Endothelial cell (in vitro differentiated cells): ENCODE measurements at regions not wholly inside any gene's neighbourhood (a gene's known extent, or its start where the extent isn't known, plus 50 kb on each side); places are given as distances from the start of the nearest gene placed in this dataset.

Source experiments
- DNase-seq: peaks from one replicate; pipeline ENCODE4 v3.0.0; 2021; ENCODE audit warnings: low spot score
- H3K27ac Mint-ChIP-seq: one replicate; pipeline ENCODE4 v1.8.0; 2021; ENCODE audit warnings: mixed read lengths, inconsistent platforms; ENCODE audit not compliant: unreplicated experiment
- H3K27me3 Mint-ChIP-seq: one replicate; pipeline ENCODE4 v1.8.0; 2021; ENCODE audit warnings: mild to moderate bottlenecking, moderate library complexity, mixed read lengths, inconsistent platforms; ENCODE audit not compliant: unreplicated experiment
- H3K36me3 Mint-ChIP-seq: one replicate; pipeline ENCODE4 v1.8.0; 2021; ENCODE audit warnings: mild to moderate bottlenecking, low read depth, mixed read lengths, inconsistent platforms; ENCODE audit not compliant: unreplicated experiment
- H3K4me1 Mint-ChIP-seq: one replicate; pipeline ENCODE4 v1.8.0; 2021; ENCODE audit warnings: mild to moderate bottlenecking, mixed read lengths, inconsistent platforms; ENCODE audit not compliant: unreplicated experiment
- H3K4me3 Mint-ChIP-seq: one replicate; pipeline ENCODE4 v1.8.0; 2021; ENCODE audit warnings: mild to moderate bottlenecking, mixed read lengths, inconsistent platforms; ENCODE audit not compliant: unreplicated experiment
- H3K9me3 Mint-ChIP-seq: one replicate; pipeline ENCODE4 v1.8.0; 2021; ENCODE audit warnings: mixed read lengths, inconsistent platforms; ENCODE audit not compliant: unreplicated experiment
- TF ChIP-seq, protein P1 (sequence below): fragments of 200-600 bp; sonication (generic); IDR thresholded peaks from one replicate; pipeline ENCODE4 v1.5.0; 2021; ENCODE audit warnings: antibody characterized with exemption; ENCODE audit not compliant: unreplicated experiment

DNA sequence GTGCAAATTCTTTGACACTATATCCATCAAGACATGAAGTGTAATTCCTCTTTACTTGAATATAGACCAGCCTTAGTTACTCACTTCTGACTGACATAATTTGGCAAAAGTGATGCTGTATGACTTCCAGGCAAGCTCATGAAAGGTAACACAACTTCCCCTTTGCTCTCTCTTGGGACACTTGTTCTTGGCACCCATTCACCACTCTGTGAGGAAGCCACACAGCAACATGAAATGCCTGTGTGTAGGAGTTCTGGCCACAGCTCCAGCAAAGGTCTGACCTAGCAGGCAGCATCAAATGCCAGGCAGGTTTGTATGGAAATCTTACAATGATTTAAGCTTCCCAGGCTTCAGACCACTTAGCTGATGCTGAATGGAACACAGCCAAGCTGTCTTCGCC is 280.3 kb downstream of the PDHA2 start:
- H3K36me3 Mint-ChIP-seq: no peaks in the 10 kb centered on the region
- H3K4me3 Mint-ChIP-seq: no peak overlapping the region
- no peaks in the 10 kb centered on the region for H3K4me1 Mint-ChIP-seq
- no peaks in the 10 kb centered on the region for H3K9me3 Mint-ChIP-seq
- no peaks in the 10 kb centered on the region for H3K27me3 Mint-ChIP-seq
- no peak overlapping the region for H3K27ac Mint-ChIP-seq
- TF ChIP-seq, protein P1, sequence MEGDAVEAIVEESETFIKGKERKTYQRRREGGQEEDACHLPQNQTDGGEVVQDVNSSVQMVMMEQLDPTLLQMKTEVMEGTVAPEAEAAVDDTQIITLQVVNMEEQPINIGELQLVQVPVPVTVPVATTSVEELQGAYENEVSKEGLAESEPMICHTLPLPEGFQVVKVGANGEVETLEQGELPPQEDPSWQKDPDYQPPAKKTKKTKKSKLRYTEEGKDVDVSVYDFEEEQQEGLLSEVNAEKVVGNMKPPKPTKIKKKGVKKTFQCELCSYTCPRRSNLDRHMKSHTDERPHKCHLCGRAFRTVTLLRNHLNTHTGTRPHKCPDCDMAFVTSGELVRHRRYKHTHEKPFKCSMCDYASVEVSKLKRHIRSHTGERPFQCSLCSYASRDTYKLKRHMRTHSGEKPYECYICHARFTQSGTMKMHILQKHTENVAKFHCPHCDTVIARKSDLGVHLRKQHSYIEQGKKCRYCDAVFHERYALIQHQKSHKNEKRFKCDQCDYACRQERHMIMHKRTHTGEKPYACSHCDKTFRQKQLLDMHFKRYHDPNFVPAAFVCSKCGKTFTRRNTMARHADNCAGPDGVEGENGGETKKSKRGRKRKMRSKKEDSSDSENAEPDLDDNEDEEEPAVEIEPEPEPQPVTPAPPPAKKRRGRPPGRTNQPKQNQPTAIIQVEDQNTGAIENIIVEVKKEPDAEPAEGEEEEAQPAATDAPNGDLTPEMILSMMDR: no peak
- DNase-seq: no peak

DNA sequence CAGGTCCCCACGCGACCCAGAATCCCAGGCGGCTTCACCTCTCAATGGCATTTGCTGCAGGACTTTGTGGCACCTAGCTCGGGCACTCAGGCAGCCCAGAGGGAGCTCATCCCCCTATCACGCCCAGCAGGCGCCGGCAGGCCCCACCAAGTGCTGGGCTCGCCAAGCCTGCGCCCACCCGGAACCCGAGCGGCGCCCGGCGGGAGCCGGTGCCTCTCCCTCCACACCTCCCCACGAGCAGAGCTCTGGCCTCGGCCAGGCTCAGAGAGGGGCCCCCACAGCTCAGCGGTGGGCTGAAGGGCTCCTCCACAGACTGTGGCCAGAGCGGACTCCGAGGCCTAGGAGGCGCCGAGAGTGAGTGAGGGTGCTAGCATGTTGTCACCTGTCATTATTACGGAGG is 286.3 kb downstream of the PDHA2 start:
- Mint-ChIP-seq H3K36me3 (no peaks in the 10 kb centered on the region), H3K4me1 (no peaks in the 10 kb centered on the region), H3K4me3 (no peak overlapping the region), H3K27me3 (no peaks in the 10 kb centered on the region), H3K27ac (no peak overlapping the region), H3K9me3 (no peaks in the 10 kb centered on the region)
- TF ChIP-seq, protein P1: no peak
- DNase-seq: no peak

DNA sequence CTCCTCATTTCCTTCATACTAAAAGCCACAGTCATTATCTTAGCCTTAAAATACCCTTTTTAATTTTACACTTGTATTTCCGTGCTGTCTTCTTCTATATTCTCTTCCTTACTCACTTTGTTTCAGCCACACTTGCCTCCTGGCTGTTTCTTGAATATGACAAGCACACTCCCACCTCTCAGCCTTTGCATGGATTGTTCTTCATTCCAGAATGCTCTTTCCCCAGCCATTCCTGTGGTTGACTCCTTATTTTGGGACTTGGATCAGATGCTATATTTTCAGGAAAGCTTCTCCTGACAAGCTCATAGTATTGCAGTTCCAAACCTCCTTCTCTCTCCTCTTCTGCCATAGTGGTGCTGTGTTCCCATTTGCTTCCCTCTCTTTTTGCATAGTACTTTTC is 291.3 kb downstream of the PDHA2 start:
- TF ChIP-seq, protein P1: no peak
- no peaks in the 10 kb centered on the region for H3K9me3 Mint-ChIP-seq
- no peak for DNase-seq
- no peak overlapping the region for H3K4me3 Mint-ChIP-seq
- H3K27ac Mint-ChIP-seq: no peak overlapping the region
- no peaks in the 10 kb centered on the region for H3K36me3 Mint-ChIP-seq
- no peaks in the 10 kb centered on the region for H3K27me3 Mint-ChIP-seq
- no peaks in the 10 kb centered on the region for H3K4me1 Mint-ChIP-seq

DNA sequence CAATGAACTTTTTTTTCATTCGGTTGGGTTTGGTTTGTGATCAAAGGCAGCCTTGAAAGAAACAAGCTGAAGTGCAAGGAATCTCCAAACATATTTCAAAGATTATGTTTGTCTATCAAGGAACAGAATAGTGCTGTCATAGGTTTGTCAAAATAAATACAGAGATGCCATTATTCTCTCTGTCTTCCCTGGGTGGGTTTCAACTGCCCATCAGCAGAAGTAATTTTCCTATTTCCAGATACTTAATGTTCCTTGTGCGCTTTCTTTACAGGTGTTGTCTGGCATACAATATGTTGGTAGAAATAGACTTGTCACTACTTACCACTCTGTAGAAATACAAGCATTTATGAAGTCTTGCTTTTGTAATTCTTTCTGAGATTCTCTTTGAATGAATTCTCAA is 294.9 kb downstream of the PDHA2 start:
- DNase-seq: no peak
- Mint-ChIP-seq H3K4me1 (no peaks in the 10 kb centered on the region), H3K36me3 (no peaks in the 10 kb centered on the region), H3K9me3 (no peaks in the 10 kb centered on the region), H3K27ac (no peak overlapping the region), H3K4me3 (no peak overlapping the region), H3K27me3 (no peaks in the 10 kb centered on the region)
- TF ChIP-seq, protein P1: no peak

DNA sequence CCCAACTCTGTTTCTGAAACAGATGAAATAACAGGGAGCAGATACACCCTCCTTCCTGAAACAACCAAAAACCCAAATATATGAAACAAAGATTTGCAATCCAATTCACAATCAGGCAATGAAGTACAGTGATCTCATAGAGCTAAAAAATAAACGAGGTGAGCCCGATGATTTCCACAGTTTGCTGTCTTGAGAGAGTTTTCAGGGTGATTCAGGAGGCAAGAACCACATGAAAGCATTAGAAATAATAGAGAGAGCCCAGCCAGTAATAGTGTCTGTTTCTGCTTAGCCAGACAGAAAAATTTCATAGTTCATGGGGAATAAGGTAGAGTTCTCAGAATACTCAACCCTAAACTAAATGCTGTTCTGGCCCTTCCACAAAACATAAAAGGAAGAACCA is 296.2 kb downstream of the PDHA2 start:
- no peaks in the 10 kb centered on the region for H3K9me3 Mint-ChIP-seq
- no peak for DNase-seq
- no peak overlapping the region for H3K4me3 Mint-ChIP-seq
- H3K27ac Mint-ChIP-seq: no peak overlapping the region
- H3K4me1 Mint-ChIP-seq: no peaks in the 10 kb centered on the region
- TF ChIP-seq, protein P1: no peak
- no peaks in the 10 kb centered on the region for H3K27me3 Mint-ChIP-seq
- no peaks in the 10 kb centered on the region for H3K36me3 Mint-ChIP-seq
